A204.1 (cell line): ENCODE measurements at regions not wholly inside any gene's neighbourhood (a gene's known extent, or its start where the extent isn't known, plus 50 kb on each side); places are given as distances from the start of the nearest gene placed in this dataset.

Experiments
- FAIRE-seq: peaks from 2 replicates; lab custom pipeline; 2012; peaks lifted over from hg19 to GRCh38; lab: Jason Lieb, UNC

- FAIRE-seq, result no peak
These were observed 228.0 kb downstream of the ETAA1 start for GRCh38 chr2:67625178-67625577.

GRCh38 chr2:67625690-67626475 is 228.8 kb downstream of the ETAA1 start:
- FAIRE-seq, result no peak

- no peak for FAIRE-seq
These were observed 229.5 kb downstream of the ETAA1 start for GRCh38 chr2:67626656-67627055.

- FAIRE-seq, result no peak
These were observed 230.5 kb downstream of the ETAA1 start for GRCh38 chr2:67627456-67628207.

- no peak for FAIRE-seq
These were observed 231.8 kb downstream of the ETAA1 start for GRCh38 chr2:67628892-67629291.

- no peak for FAIRE-seq
These were observed 234.3 kb downstream of the ETAA1 start for GRCh38 chr2:67631483-67631882.

- no peak for FAIRE-seq
These were observed 236.2 kb downstream of the ETAA1 start for GRCh38 chr2:67633212-67633856.

- no peak for FAIRE-seq
These were observed 241.0 kb downstream of the ETAA1 start for GRCh38 chr2:67638146-67638545.

GRCh38 chr2:67641312-67642045 is 244.3 kb downstream of the ETAA1 start:
- no peak for FAIRE-seq

GRCh38 chr2:67642046-67642382 is 244.9 kb downstream of the ETAA1 start:
- no peak for FAIRE-seq

- FAIRE-seq, result no peak
These were observed 245.8 kb downstream of the ETAA1 start for GRCh38 chr2:67642961-67643360.

GRCh38 chr2:67645280-67646138 is 248.4 kb downstream of the ETAA1 start:
- FAIRE-seq, result no peak

GRCh38 chr2:67646714-67647333 is 249.7 kb downstream of the ETAA1 start:
- no peak for FAIRE-seq

- FAIRE-seq, result no peak
These were observed 252.5 kb downstream of the ETAA1 start for GRCh38 chr2:67649331-67650261.

GRCh38 chr2:67650291-67651133 is 253.4 kb downstream of the ETAA1 start:
- FAIRE-seq, result no peak

- no peak for FAIRE-seq
These were observed 254.4 kb downstream of the ETAA1 start for GRCh38 chr2:67651565-67651964.

GRCh38 chr2:67652679-67653078 is 255.5 kb downstream of the ETAA1 start:
- FAIRE-seq, result no peak

GRCh38 chr2:67656875-67657274 is 259.7 kb downstream of the ETAA1 start:
- FAIRE-seq, result no peak

GRCh38 chr2:67658820-67659219 is 261.7 kb downstream of the ETAA1 start:
- no peak for FAIRE-seq
